Heart right ventricle (tissue), 16 donors: ENCODE measurements at regions not wholly inside any gene's neighbourhood (a gene's known extent, or its start where the extent isn't known, plus 50 kb on each side); places are given as distances from the start of the nearest gene placed in this dataset.

Experiments
- ATAC-seq, 8 donors: fragments of 200-7000 bp; cut with Tn5 transposase; one replicate each; pipeline ENCODE4 v1.9.1; 2020; ENCODE audit warnings: mild to moderate bottlenecking in 8 of 8, moderate library complexity in 8 of 8, moderate number of reproducible peaks in 1 of 8
- DNase-seq, 2 donors: peaks; one replicate each; pipeline ENCODE4 v3.0.0-alpha.2; 2020
- H3K27ac ChIP-seq, 10 donors: fragments of 200-600 bp; sonication (generic) in 2 of 10; one replicate each; pipeline versions ENCODE4 v1.5.0 to v1.8.0; 2020 to 2022; ENCODE audit warnings: mild to moderate bottlenecking in 3 of 10
- H3K27me3 ChIP-seq, 7 donors: fragments of 200-600 bp; one replicate each; pipeline ENCODE4 v1.8.0; 2021 to 2022; ENCODE audit warnings: mild to moderate bottlenecking in 2 of 7
- H3K36me3 ChIP-seq, 9 donors: fragments of 200-600 bp; sonication (generic) in 1 of 9; one replicate each; pipeline versions ENCODE4 v1.5.0 to v1.8.0; 2020 to 2022; ENCODE audit warnings: mild to moderate bottlenecking in 2 of 9
- H3K4me1 ChIP-seq, 9 donors: fragments of 200-600 bp; sonication (generic) in 1 of 9; one replicate each; pipeline versions ENCODE4 v1.5.0 to v1.8.0; 2020 to 2022; ENCODE audit warnings: mild to moderate bottlenecking in 4 of 9
- H3K4me3 ChIP-seq, 10 donors: fragments of 200-600 bp; sonication (generic) in 2 of 10; one replicate each; pipeline versions ENCODE4 v1.5.0 to v1.8.0; 2020 to 2022; ENCODE audit warnings: mild to moderate bottlenecking in 7 of 10, moderate library complexity in 2 of 10
- H3K9me3 ChIP-seq, 11 donors: fragments of 200-600 bp in 10 of 11; sonication (generic) in 2 of 11; one replicate each; pipeline versions ENCODE4 v1.5.0 to v1.8.0; 2013 to 2022; ENCODE audit warnings: mild to moderate bottlenecking in 2 of 11, control low read depth in 1 of 11, moderate library complexity in 1 of 11
- CTCF ChIP-seq, 9 donors: fragments of 200-600 bp; sonication (generic) in 2 of 9; IDR thresholded peaks; one replicate each; pipeline versions ENCODE4 v1.5.0 to v1.8.0; 2021 to 2022; ENCODE audit warnings: antibody characterized with exemption in 9 of 9, mild to moderate bottlenecking in 5 of 9, moderate library complexity in 1 of 9
- WGBS, 2 donors: extraction: QIAGEN DNeasy Blood & Tissue Kit; methylation state at CpG; one replicate each; pipeline ENCODE4 v1.1.7; 2013; ENCODE audit warnings: inconsistent platforms in 1 of 2; 5-methylcytosine and 5-hydroxymethylcytosine counted together
- intact Hi-C, 10 donors: fragments of 100-400 bp; cut with DNase I; formaldehyde crosslinking; loops; one replicate each; pipeline versions ENCODE4 v1.11.1 to v1.14.2; 2022
- donor health status: Arrhythmogenic right ventricular cardiomyopathy.
- donor health status: ischemic (EF 13 %, LVEDD 7.1; RV severe dilation, severe dysfunction).
- donor health status: healthy with polysubstance abuse.
- donor health status: DM: no; HTN: yes; CAD: no.
- donor health status: DM: no; HTN: no; CAD: no.
- donor health status: ischemic (EF 25% LVEDD 6.9; RV normal size, moderate dysfunction).
- donor health status: ischemic (EF 25% LVEDD 5.7; RV mildly dilated, moderate dysfunction).
- donor health status: healthy.
- donor health status: DM: yes; HTN: yes; CAD: no.
- donor health status: Ischemic cardiomyopathy.
- donor health status: ischemic (EF 35%, LVEDD 5.7; RV mildly dilated, moderate dysfunction).
- donor health status: nonischemic (EF 11% LVEDD 7.7; RV severe dilation, severe dysfunction).
- donor health status: DM: yes; HTN: yes; CAD: no.
- donor health status: PGD.
- donor health status: ischemic (EF 29% LVEDD 5.4; RV normal size, mild dysfunction).
- donor health status: nonischemic (EF 23%, LVEDD 6.1; RV moderate dilation, normal function).

- WGBS, 2 donors = 96 to 98% methylated on average over 1 of the region's 1 CpG
- ATAC-seq = no peak
Observed at GRCh38 chr3:55407426-55407820, 79.7 kb downstream of the WNT5A start.

GRCh38 chr3:55406696-55407425 lies 80.2 kb downstream of the WNT5A start:
- intact Hi-C loops = no loop called here
- no peak for TF ChIP-seq CTCF (IDR thresholded peaks at IDR 0.05)
- ATAC-seq (no peak), DNase-seq (no peak)
- WGBS, 2 donors = 63 to 66% methylated on average over 2 of the region's 2 CpGs
- no peaks in the 10 kb centered on the region for H3K36me3 ChIP-seq
- no peak overlapping the region for H3K27ac ChIP-seq
- no peak overlapping the region for H3K4me3 ChIP-seq
- peaks cover 0 to 8% (median 0%) of the 10 kb centered on the region in 7 donors for H3K27me3 ChIP-seq
- H3K9me3 ChIP-seq = peaks cover 0 to 23% (median 3%) of the 10 kb centered on the region in 11 donors
- H3K4me1 ChIP-seq = no peaks in the 10 kb centered on the region

More at GRCh38 chr3:55407426-55407820, 79.7 kb downstream of the WNT5A start:
- no peak overlapping the region for H3K4me3 ChIP-seq
- TF ChIP-seq CTCF (IDR thresholded peaks at IDR 0.05) = no peak
- H3K9me3 ChIP-seq = peaks cover 0 to 23% (median 3%) of the 10 kb centered on the region in 11 donors
- H3K36me3 ChIP-seq = no peaks in the 10 kb centered on the region
- peaks cover 0 to 8% (median 0%) of the 10 kb centered on the region in 7 donors for H3K27me3 ChIP-seq
- intact Hi-C loops = no loop called here
- no peak overlapping the region for H3K27ac ChIP-seq
- no peak for DNase-seq
- H3K4me1 ChIP-seq = no peaks in the 10 kb centered on the region

DNA sequence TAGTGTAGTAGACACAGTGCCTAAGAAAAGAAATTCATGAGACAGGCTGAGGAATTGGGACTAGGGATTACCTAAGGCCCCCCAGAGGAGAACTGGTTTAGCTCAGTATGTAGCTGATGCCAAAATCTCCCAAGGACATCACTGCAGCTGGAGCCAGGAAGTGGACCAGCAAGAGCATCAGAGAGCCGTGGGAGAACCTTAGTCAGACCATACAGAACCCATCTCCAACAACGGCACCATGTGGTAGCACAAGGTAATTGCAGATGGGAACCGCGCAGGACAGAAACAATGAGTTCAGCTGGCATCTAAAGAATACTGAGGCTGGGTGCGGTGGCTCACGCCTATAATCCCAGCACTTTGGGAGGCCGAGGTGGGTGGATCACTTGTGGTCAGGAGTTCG lies 81.7 kb downstream of the WNT5A start:
- Histone ChIP-seq H3K9me3 (peaks cover 0 to 23% (median 3%) of the 10 kb centered on the region in 11 donors), H3K27ac (no peak overlapping the region), H3K36me3 (no peaks in the 10 kb centered on the region), H3K4me3 (no peak overlapping the region), H3K27me3 (peaks cover 0 to 8% (median 0%) of the 10 kb centered on the region in 7 donors), H3K4me1 (no peaks in the 10 kb centered on the region)
- WGBS, 2 donors = 38 to 45% methylated on average over 8 of the region's 8 CpGs
- DNase-seq (no peak), ATAC-seq (no peak)
- TF ChIP-seq CTCF (IDR thresholded peaks at IDR 0.05) = peak in 2 of 9 donors; percentile 14 to 18
- intact Hi-C loops = no loop called here

- ATAC-seq = no peak
Observed at GRCh38 chr3:55402886-55403609, 84.1 kb downstream of the WNT5A start.

More at GRCh38 chr3:55402886-55403609, 84.1 kb downstream of the WNT5A start:
- intact Hi-C loops = no loop called here
- H3K27me3 ChIP-seq = peaks cover 0 to 3% (median 0%) of the 10 kb centered on the region in 7 donors
- no peak overlapping the region for H3K27ac ChIP-seq
- H3K4me3 ChIP-seq = no peak overlapping the region
- no peak for TF ChIP-seq CTCF (IDR thresholded peaks at IDR 0.05)
- no peaks in the 10 kb centered on the region for H3K36me3 ChIP-seq
- H3K4me1 ChIP-seq = no peaks in the 10 kb centered on the region
- 65 to 68% methylated on average over 4 of the region's 4 CpGs for WGBS, 2 donors
- H3K9me3 ChIP-seq = peaks cover 0 to 23% (median 3%) of the 10 kb centered on the region in 11 donors
- no peak for DNase-seq
